ENCODE measurements at regions not wholly inside any gene's neighbourhood (a gene's known extent, or its start where the extent isn't known, plus 50 kb on each side); places are given as distances from the start of the nearest gene placed in this dataset.

DNA sequence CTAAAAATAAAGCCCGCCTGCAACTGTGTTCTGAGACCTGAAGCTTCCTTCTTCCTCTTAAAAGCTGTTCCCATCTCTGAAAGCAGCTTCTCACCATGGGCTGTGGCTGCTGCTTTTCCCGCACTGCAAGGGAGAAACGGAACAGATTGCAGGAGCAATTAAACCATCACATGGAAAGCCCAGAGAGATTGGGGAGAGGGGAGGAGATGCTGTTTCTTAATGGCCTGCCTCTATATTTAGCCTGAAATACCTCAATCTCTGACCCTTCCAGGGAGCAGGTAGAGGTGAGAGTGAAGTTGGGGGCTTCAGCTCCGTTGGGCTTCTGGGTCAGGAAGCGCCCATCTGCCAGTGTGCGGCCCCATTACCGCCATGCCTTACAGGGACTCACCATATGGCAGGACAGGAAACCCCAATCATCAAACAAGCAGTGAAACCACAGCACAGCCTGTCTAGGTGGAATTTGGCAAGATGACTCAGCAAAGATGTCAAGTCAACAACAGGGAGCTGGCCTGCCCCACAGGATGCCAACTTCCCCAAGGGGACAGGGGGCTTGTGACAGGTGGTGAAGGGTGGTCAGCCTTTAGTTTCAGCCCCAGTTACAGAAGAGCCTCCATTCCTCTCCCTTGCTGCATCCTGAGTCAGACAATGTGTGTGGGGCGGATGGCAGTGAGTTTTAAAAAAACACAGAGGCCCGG, 286.6 kb upstream of the CCL2 start:
- TF ChIP-seq, protein P1, sequence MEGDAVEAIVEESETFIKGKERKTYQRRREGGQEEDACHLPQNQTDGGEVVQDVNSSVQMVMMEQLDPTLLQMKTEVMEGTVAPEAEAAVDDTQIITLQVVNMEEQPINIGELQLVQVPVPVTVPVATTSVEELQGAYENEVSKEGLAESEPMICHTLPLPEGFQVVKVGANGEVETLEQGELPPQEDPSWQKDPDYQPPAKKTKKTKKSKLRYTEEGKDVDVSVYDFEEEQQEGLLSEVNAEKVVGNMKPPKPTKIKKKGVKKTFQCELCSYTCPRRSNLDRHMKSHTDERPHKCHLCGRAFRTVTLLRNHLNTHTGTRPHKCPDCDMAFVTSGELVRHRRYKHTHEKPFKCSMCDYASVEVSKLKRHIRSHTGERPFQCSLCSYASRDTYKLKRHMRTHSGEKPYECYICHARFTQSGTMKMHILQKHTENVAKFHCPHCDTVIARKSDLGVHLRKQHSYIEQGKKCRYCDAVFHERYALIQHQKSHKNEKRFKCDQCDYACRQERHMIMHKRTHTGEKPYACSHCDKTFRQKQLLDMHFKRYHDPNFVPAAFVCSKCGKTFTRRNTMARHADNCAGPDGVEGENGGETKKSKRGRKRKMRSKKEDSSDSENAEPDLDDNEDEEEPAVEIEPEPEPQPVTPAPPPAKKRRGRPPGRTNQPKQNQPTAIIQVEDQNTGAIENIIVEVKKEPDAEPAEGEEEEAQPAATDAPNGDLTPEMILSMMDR (IDR thresholded peaks at IDR 0.05), result no peak
- TF ChIP-seq POLR2A (IDR thresholded peaks at IDR 0.05), result no peak

Data from testis (tissue), 2 donors.